Head of caudate nucleus (tissue), 42 donors: ENCODE measurements at regions not wholly inside any gene's neighbourhood (a gene's known extent, or its start where the extent isn't known, plus 50 kb on each side); places are given as distances from the start of the nearest gene placed in this dataset.
"Not testable (repeated sequence)": the region's sequence is repeated elsewhere in the genome, so short reads cannot be mapped to it uniquely, and the experiment has no call there.

Experiments
- DNase-seq, 42 donors: peaks; one replicate each; pipeline versions ENCODE4 v3.0.0 to v3.0.0-alpha.2; 2020 to 2021; ENCODE audit warnings: mixed read lengths in 7 of 42
- intact Hi-C: fragments of 100-400 bp; cut with DNase I; formaldehyde crosslinking; loops from one replicate; pipeline ENCODE4 v1.15.0; 2022

- intact Hi-C loops: no loop called here
- DNase-seq: peak in 41 of 42 donors; percentile 19 to 84 (median 61)
These were observed 66.1 kb upstream of the ENPP6 start for GRCh38 chr4:184283659-184284335.

GRCh38 chr4:184282895-184283654 lies 65.4 kb upstream of the ENPP6 start:
- peak in 1 of 42 donors; percentile 21 for DNase-seq
- intact Hi-C loops: no loop called here

- intact Hi-C loops: no loop called here
- DNase-seq: peak in 4 of 42 donors; percentile 23 to 37 (median 30)
These were observed 64.6 kb upstream of the ENPP6 start for GRCh38 chr4:184282251-184282713.

- peak in 1 of 42 donors; percentile 22 for DNase-seq
- intact Hi-C loops: no loop called here
These were observed 63.8 kb upstream of the ENPP6 start for GRCh38 chr4:184281231-184282139.

- peak in 1 of 42 donors; percentile 31 for DNase-seq
- intact Hi-C loops: no loop called here
These were observed 63.0 kb upstream of the ENPP6 start for GRCh38 chr4:184280591-184281071.

- no peak for DNase-seq
- intact Hi-C loops: no loop called here
These were observed 62.5 kb upstream of the ENPP6 start for GRCh38 chr4:184280137-184280536.

- DNase-seq: peak in 1 of 42 donors; percentile 43
These were observed 61.9 kb upstream of the ENPP6 start for GRCh38 chr4:184279496-184280061.

GRCh38 chr4:184277769-184278168 lies 60.1 kb upstream of the ENPP6 start:
- intact Hi-C loops, DNase-seq: not testable (repeated sequence)

More at GRCh38 chr4:184279496-184280061, 61.9 kb upstream of the ENPP6 start:
- intact Hi-C loops: no loop called here

- intact Hi-C loops, DNase-seq: not testable (repeated sequence)
These were observed 59.3 kb upstream of the ENPP6 start for GRCh38 chr4:184277010-184277409.

- DNase-seq, intact Hi-C loops: not testable (repeated sequence)
These were observed 58.7 kb upstream of the ENPP6 start for GRCh38 chr4:184276346-184276745.

- intact Hi-C loops: no loop called here
- DNase-seq: peak in 1 of 42 donors; percentile 18
These were observed 58.1 kb upstream of the ENPP6 start for GRCh38 chr4:184275766-184276165.

GRCh38 chr4:184274286-184274951 lies 56.7 kb upstream of the ENPP6 start:
- DNase-seq: peak in 1 of 42 donors; percentile 40
- intact Hi-C loops: loop anchor here (5.0 kb wide), 1 partner anchor 373 kb away; the partner anchor contains the start of genes CASP3 and PRIMPOL

- intact Hi-C loops: loop anchor here (5.0 kb wide), 1 partner anchor 374 kb away; the partner anchor contains the start of genes CASP3 and PRIMPOL
- DNase-seq: peak in 1 of 42 donors; percentile 38
These were observed 55.8 kb upstream of the ENPP6 start for GRCh38 chr4:184273166-184274147.

GRCh38 chr4:184270808-184271413 lies 53.2 kb upstream of the ENPP6 start:
- intact Hi-C loops: loop anchor here (5.0 kb wide), 1 partner anchor 376 kb away; the partner anchor contains the start of genes CASP3 and PRIMPOL
- peak in 1 of 42 donors; percentile 18 for DNase-seq

GRCh38 chr4:184269879-184270430 lies 52.3 kb upstream of the ENPP6 start:
- peak in 2 of 42 donors; percentile 10 to 25 for DNase-seq
- intact Hi-C loops: loop anchor here (5.0 to 10.0 kb wide), 4 partner anchors 125 to 465 kb away; partner anchors contain the start of genes CASP3, CENPU, IRF2 and PRIMPOL
